NCI-H510A (cell line): ENCODE measurements at regions not wholly inside any gene's neighbourhood (a gene's known extent, or its start where the extent isn't known, plus 50 kb on each side); places are given as distances from the start of the nearest gene placed in this dataset.
"Not testable (repeated sequence)": the region's sequence is repeated elsewhere in the genome, so short reads cannot be mapped to it uniquely, and the experiment has no call there.

Experiments used
- DNase-seq: peaks from one replicate; lab custom pipeline; 2025; lab: John Stamatoyannopoulos, UW

- DNase-seq, result no peak
Observed at GRCh38 chr9:31336386-31336785, 1048.1 kb upstream of the ACO1 start.

DNA sequence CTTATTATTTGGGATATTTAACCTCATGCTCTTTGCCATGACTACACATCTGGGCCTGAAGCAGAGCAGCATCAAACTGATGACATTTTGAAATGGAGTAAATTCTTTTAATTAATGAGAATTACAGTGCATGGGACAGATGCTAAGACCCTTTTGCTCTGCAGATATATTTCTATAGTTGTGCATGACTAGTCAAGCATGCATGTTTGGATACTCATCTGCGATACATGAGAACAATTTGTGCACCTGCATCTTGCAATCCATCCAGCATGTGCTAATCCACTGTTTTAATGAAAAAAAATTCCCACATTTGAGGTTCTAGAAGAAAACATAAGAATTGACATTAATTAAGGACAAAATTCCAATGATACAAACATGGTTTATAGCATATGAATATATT, 1047.6 kb upstream of the ACO1 start:
- no peak for DNase-seq

- DNase-seq, result peak; percentile 3
Observed at GRCh38 chr9:31347082-31347617, 1037.3 kb upstream of the ACO1 start.

GRCh38 chr9:31355159-31355882, 1029.1 kb upstream of the ACO1 start:
- DNase-seq, result no peak

DNA sequence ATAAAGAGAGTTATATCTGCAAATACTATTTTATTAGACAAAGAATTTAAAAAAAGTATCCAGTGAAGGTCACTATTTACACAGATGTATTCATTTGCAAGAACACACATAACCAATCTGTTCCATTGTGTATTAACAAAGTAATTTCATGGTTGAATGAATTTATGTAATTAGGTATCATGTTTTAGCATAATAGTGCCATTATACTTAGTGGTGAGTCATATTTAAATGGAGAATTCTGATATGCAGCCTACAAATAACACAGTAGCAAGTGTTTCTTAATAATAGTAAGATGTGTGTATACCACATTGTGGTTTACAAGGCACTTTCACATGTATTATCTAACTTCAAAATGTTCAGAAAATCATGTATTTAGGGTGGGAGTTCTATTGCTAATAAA, 1028.5 kb upstream of the ACO1 start:
- no peak for DNase-seq

DNA sequence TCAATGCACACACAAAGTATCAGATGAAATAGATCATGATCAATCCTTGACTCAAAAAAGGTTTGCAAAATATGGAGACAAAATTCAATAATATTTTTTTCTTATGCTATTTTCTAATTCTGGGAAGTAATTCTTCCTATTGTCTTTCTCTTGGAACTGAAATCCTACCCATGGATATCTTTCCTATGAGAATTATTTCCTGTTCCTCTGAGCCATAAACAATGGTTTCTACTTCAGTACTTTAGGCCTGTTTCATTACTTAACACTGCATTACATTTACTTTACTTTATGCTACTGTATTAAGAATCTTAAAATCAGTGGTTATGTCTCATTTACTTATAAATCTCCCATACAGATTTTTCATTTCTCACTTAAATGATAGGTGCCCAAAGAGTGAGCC, 1025.4 kb upstream of the ACO1 start:
- DNase-seq, result no peak

DNA sequence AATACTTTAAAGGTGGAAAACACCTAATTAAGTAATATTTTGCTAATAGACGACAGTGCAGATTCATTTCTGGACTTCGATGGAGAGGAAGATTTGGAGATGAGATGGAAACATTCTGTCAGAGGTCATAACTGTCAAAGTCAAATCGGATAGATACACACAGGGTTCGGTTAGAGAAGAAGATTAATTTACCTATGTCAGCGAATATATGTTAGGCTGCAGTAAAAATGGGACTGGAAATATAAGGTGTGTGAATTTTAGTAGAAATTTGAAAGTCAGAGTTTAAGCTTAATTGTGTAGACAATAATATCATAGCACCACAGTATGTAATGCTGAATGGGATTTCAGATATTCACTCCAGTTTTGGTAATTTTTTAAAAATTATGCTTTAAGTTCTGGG, 1020.3 kb upstream of the ACO1 start:
- DNase-seq, result no peak

- no peak for DNase-seq
Observed at GRCh38 chr9:31372799-31373587, 1011.5 kb upstream of the ACO1 start.

- no peak for DNase-seq
Observed at GRCh38 chr9:31377358-31377757, 1007.1 kb upstream of the ACO1 start.

GRCh38 chr9:31388660-31389059, 995.8 kb upstream of the ACO1 start:
- DNase-seq, result no peak

- no peak for DNase-seq
Observed at GRCh38 chr9:31389075-31389474, 995.4 kb upstream of the ACO1 start.

DNA sequence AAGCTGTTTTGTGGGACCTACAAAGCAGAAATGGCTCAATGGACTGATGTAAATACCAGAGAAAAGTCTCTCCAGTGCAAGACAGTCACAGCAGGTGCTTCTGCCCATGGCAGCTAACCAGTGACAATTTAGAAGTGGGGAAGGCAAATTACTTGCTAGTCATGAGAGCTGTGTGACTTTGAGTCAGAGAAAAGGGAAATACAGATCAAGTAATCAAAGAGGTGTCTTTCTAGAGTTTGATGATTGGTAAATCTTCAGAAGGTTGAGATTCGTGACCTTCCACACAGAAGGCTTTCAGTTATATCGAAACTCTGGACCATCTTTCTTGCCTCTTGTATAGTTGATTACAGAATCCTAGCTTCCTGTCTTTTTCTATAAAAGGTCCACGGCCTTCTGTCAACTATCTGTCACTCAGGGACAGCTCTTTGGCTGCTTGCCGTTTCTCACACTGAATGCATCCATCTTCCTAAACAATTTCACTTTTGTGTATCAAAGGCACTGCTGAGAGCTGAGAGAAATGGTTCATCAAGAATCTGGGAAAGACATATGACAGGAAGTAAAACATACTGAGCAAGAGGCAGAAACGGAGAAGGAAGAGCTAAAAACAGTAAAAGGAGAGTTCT, 993.9 kb upstream of the ACO1 start:
- DNase-seq, result no peak

DNA sequence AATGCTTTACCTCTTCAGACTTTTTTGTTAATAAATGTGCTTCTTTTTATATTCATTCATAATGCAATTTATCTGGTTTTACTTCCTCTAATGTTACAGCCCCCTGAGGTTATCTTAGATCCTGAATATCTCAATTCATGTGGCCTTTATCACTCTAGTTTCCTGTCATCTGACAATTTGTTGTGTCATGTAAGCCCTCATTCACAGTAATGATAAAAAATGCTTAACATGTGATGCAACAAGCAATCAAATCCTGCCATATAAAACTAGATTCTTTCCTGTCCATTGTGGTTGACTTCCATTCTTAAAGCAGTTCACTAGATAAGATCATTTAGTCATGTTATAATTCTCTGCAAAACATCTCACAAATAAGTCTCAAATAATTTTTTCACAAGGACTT, 991.2 kb upstream of the ACO1 start:
- no peak for DNase-seq

GRCh38 chr9:31394015-31394473, 990.4 kb upstream of the ACO1 start:
- DNase-seq, result no peak

DNA sequence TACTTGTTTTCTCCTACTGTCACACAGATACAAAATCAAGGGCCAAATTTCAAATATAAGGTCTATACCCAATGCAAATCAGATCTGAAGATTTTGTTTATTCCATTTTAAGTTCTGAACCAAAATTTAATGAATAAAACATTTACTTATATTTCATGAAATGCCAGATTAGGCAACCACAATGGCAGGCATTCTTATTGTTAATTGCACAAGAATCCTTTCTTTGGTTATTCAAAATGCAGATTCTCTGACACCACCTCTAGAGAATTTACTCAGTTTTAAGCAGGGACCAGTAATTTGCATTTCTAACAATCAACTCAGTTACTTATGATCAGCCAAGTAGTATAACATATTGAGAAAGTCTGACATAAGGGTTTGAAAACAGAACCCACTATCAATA, 972.4 kb upstream of the ACO1 start:
- no peak for DNase-seq

- DNase-seq, result no peak
Observed at GRCh38 chr9:31415164-31415563, 969.3 kb upstream of the ACO1 start.

GRCh38 chr9:31418419-31418818, 966.0 kb upstream of the ACO1 start:
- no peak for DNase-seq

DNA sequence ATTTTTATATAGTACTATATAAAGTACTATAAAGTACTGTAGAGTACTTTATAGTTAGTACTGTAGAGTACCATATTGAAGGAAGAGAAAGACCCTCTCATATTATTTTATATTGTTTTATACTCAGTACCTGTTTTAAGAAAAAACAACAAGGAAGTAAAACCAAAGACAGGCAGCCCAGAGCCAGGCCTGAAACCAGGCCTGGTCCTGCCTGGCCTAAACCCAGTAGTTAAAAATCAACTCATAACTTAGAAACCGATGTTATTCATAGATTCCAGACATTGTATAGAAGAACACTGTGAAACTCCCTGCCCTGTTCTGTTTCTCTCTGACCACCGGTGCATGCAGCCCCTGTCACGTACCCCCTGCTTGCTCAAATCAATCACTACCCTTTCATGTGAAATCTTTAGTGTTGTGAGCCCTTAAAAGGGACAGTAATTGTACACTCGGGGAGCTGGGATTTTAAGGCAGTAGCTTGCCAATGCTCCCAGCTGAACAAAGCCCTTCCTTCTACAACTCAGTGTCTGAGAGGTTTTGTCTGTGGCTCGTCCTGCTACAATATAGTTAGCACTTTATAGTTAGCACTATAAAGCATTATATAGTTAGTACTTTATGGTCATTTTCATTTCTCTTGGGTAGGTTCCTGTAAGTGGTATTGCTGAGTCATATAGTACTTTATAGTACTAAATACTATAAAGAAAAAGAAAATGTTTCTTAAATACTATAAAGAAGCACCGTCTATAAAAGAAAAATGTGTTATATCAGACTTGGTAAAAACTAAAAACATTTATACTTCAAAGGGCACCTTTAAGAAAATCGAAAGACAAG, 940.6 kb upstream of the ACO1 start:
- DNase-seq, result not testable (repeated sequence)

GRCh38 chr9:31445357-31445756, 939.1 kb upstream of the ACO1 start:
- DNase-seq, result no peak

GRCh38 chr9:31445960-31446359, 938.5 kb upstream of the ACO1 start:
- DNase-seq, result no peak

GRCh38 chr9:31467075-31467474, 917.4 kb upstream of the ACO1 start:
- DNase-seq, result no peak

GRCh38 chr9:31470051-31470450, 914.4 kb upstream of the ACO1 start:
- DNase-seq, result no peak
